Ascending aorta (tissue), 2 donors: ENCODE measurements at regions not wholly inside any gene's neighbourhood (a gene's known extent, or its start where the extent isn't known, plus 50 kb on each side); places are given as distances from the start of the nearest gene placed in this dataset.
"Not testable (repeated sequence)": the region's sequence is repeated elsewhere in the genome, so short reads cannot be mapped to it uniquely, and the experiment has no call there.

ENCODE experiments used
- DNase-seq, 2 donors: peaks; one replicate each; pipeline ENCODE4 v3.0.0-alpha.2; 2019; ENCODE audit warnings: low spot score in 2 of 2
- H3K27ac ChIP-seq, 2 donors: fragments of 200-600 bp; sonication (generic); one replicate each; pipeline ENCODE4 v1.5.1; 2016 to 2017; ENCODE audit warnings: mild to moderate bottlenecking in 1 of 2
- H3K27me3 ChIP-seq: fragments of 200-600 bp; sonication (generic); one replicate; pipeline ENCODE4 v1.5.1; 2017
- H3K36me3 ChIP-seq, 2 donors: fragments of 200-600 bp; sonication (generic); one replicate each; pipeline ENCODE4 v1.5.1; 2016
- H3K4me1 ChIP-seq, 2 donors: fragments of 200-600 bp; sonication (generic); one replicate each; pipeline ENCODE4 v1.5.1; 2016 to 2017; ENCODE audit warnings: mild to moderate bottlenecking in 1 of 2
- H3K4me3 ChIP-seq, 2 donors: fragments of 200-600 bp; sonication (generic); one replicate each; pipeline ENCODE4 v1.5.1; 2016 to 2017; ENCODE audit warnings: mild to moderate bottlenecking in 1 of 2
- H3K9me3 ChIP-seq, 2 donors: fragments of 200-600 bp; sonication (generic); one replicate each; pipeline ENCODE4 v1.5.1; 2016
- intact Hi-C: fragments of 100-400 bp; cut with DNase I; formaldehyde crosslinking; loops from one replicate; pipeline ENCODE4 v1.15.1; 2023
- TF ChIP-seq, protein P1 (sequence below), 3 experiments: fragments of 200-600 bp in 2 of 3; fragments of 450-650 bp in 1 of 3; sonication (generic) in 2 of 3; IDR thresholded peaks; one replicate each; pipeline ENCODE4 v1.5.1; 2016 to 2019; ENCODE audit warnings: antibody characterized with exemption in 3 of 3, mild to moderate bottlenecking in 1 of 3, moderate library complexity in 1 of 3

- Histone ChIP-seq H3K27ac (no peak overlapping the region), H3K27me3 (no peaks in the 10 kb centered on the region), H3K36me3 (no peaks in the 10 kb centered on the region), H3K4me3 (no peak overlapping the region), H3K4me1 (no peaks in the 10 kb centered on the region), H3K9me3 (no peaks in the 10 kb centered on the region)
- no peak for DNase-seq
- intact Hi-C loops: no loop called here
- TF ChIP-seq, protein P1, sequence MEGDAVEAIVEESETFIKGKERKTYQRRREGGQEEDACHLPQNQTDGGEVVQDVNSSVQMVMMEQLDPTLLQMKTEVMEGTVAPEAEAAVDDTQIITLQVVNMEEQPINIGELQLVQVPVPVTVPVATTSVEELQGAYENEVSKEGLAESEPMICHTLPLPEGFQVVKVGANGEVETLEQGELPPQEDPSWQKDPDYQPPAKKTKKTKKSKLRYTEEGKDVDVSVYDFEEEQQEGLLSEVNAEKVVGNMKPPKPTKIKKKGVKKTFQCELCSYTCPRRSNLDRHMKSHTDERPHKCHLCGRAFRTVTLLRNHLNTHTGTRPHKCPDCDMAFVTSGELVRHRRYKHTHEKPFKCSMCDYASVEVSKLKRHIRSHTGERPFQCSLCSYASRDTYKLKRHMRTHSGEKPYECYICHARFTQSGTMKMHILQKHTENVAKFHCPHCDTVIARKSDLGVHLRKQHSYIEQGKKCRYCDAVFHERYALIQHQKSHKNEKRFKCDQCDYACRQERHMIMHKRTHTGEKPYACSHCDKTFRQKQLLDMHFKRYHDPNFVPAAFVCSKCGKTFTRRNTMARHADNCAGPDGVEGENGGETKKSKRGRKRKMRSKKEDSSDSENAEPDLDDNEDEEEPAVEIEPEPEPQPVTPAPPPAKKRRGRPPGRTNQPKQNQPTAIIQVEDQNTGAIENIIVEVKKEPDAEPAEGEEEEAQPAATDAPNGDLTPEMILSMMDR (IDR thresholded peaks at IDR 0.05): no peak
These were observed 356.4 kb downstream of the NR2F1-AS1 start for GRCh38 chr5:93224624-93225023.

- DNase-seq: no peak
- Histone ChIP-seq H3K4me1 (no peaks in the 10 kb centered on the region), H3K9me3 (no peaks in the 10 kb centered on the region), H3K27ac (no peak overlapping the region), H3K27me3 (no peaks in the 10 kb centered on the region), H3K36me3 (no peaks in the 10 kb centered on the region), H3K4me3 (no peak overlapping the region)
- TF ChIP-seq, protein P1 (IDR thresholded peaks at IDR 0.05): no peak
- intact Hi-C loops: no loop called here
These were observed 359.2 kb downstream of the NR2F1-AS1 start for GRCh38 chr5:93221773-93222172.

DNA sequence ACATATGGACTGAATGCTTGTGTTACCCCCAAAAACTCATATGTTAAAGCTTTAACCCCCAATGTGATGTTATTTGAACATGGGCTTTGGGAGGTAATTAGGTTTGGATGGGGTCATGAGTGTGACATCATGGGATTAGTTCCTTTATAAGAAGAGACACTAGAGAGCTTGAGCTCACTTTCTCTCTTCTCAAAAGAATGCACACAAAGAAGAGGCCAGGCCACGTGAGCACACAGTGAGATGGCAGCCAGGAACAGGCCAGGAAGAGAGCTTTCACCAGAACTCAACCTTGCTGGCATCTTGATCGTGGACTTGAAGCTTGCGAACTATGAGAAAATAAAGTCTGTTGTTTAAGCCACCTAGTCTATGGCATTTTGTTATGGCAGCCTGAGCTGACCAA, 360.6 kb downstream of the NR2F1-AS1 start:
- Histone ChIP-seq H3K27ac (no peak overlapping the region), H3K36me3 (no peaks in the 10 kb centered on the region), H3K9me3 (no peaks in the 10 kb centered on the region), H3K4me1 (no peaks in the 10 kb centered on the region), H3K27me3 (no peaks in the 10 kb centered on the region), H3K4me3 (no peak overlapping the region)
- TF ChIP-seq, protein P1 (IDR thresholded peaks at IDR 0.05): no peak
- no peak for DNase-seq
- intact Hi-C loops: no loop called here

- H3K27me3 ChIP-seq: no peaks in the 10 kb centered on the region
- no peaks in the 10 kb centered on the region for H3K9me3 ChIP-seq
- no peak overlapping the region for H3K4me3 ChIP-seq
- H3K27ac ChIP-seq: no peak overlapping the region
- no peak for DNase-seq
- no peaks in the 10 kb centered on the region for H3K36me3 ChIP-seq
- no peaks in the 10 kb centered on the region for H3K4me1 ChIP-seq
- intact Hi-C loops: no loop called here
- TF ChIP-seq, protein P1 (IDR thresholded peaks at IDR 0.05): no peak
These were observed 361.3 kb downstream of the NR2F1-AS1 start for GRCh38 chr5:93219641-93220145.

DNA sequence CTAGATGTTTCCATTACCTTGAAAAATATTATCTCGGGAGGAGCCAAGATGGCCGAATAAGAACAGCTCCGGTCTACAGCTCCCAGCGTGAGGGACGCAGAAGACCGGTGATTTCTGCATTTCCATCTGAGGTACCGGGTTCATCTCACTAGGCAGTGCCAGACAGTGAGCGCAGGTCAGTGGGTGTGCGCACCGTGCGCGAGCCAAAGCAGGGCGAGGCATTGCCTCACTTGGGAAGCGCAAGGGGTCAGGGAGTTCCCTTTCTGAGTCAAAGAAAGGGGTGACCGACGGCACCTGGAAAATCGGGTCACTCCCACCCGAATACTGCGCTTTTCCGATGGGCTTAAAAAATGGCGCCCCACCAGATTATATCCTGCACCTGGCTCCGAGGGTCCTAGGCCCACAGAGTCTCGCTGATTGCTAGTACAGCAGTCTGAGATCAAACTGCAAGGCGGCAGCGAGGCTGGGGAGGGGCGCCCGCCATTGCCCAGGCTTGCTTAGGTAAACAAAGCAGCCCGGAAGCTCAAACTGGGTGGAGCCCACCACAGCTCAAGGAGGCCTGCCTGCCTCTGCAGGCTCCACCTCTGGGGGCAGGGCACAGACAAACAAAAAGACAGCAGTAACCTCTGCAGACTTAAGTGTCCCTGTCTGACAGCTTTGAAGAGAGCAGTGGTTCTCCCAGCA, 367.8 kb downstream of the NR2F1-AS1 start:
- H3K27ac ChIP-seq, intact Hi-C loops: not testable (repeated sequence)

GRCh38 chr5:93209476-93209875, 371.5 kb downstream of the NR2F1-AS1 start:
- no peak overlapping the region for H3K27ac ChIP-seq
- intact Hi-C loops: no loop called here
- no peak for DNase-seq
- no peaks in the 10 kb centered on the region for H3K4me1 ChIP-seq
- no peaks in the 10 kb centered on the region for H3K36me3 ChIP-seq
- H3K4me3 ChIP-seq: no peak overlapping the region
- H3K9me3 ChIP-seq: no peaks in the 10 kb centered on the region
- H3K27me3 ChIP-seq: no peaks in the 10 kb centered on the region
- TF ChIP-seq, protein P1 (IDR thresholded peaks at IDR 0.05): no peak

More for the DNA sequence above, 367.8 kb downstream of the NR2F1-AS1 start:
- H3K4me1 ChIP-seq, H3K36me3 ChIP-seq, H3K4me3 ChIP-seq, DNase-seq, H3K9me3 ChIP-seq, H3K27me3 ChIP-seq: not testable (repeated sequence)
